K562 (cell line): ENCODE measurements at regions not wholly inside any gene's neighbourhood (a gene's known extent, or its start where the extent isn't known, plus 50 kb on each side); places are given as distances from the start of the nearest gene placed in this dataset.

ENCODE experiments used
- ARID1B ChIP-seq: fragments of 450-650 bp; IDR thresholded peaks from 2 replicates; pipeline ENCODE4 v1.6.1; 2016; ENCODE audit warnings: antibody characterized with exemption, mild to moderate bottlenecking, inconsistent platforms
- GTF2F1 ChIP-seq: IDR thresholded peaks from 2 replicates; pipeline ENCODE4 v1.6.1; 2011; ENCODE audit warnings: low read depth, low read length, improper control_type of control experiment
- LEF1 ChIP-seq: fragments of 450-650 bp; IDR thresholded peaks from 2 replicates; pipeline ENCODE4 v1.6.1; 2016; ENCODE audit warnings: mild to moderate bottlenecking
- NR2C2 ChIP-seq, 2 experiments: fragments of 200-800 bp in 1 of 2; sonication (Bioruptor generic) in 1 of 2; sonication (generic) in 1 of 2; formaldehyde crosslinking in 1 of 2; IDR thresholded peaks; 2 replicates each; pipeline versions ENCODE4 v1.6.1 to v1.8.0; 2016 to 2022; ENCODE audit warnings: mild to moderate bottlenecking in 1 of 2, missing compliant biosample characterization in 1 of 2, missing genetic modification characterization in 1 of 2, missing genetic modification reagents in 1 of 2
- TCF3 ChIP-seq: sonication (generic); formaldehyde crosslinking; IDR thresholded peaks from 2 replicates; pipeline ENCODE4 v1.4.0; 2020; ENCODE audit warnings: mild to moderate bottlenecking, missing genetic modification reagents
- TEAD4 ChIP-seq, 2 experiments: sonication (generic) in 1 of 2; formaldehyde crosslinking in 1 of 2; IDR thresholded peaks; 2 replicates each; pipeline versions ENCODE4 v1.6.1 to v1.8.0; 2012 to 2022; ENCODE audit warnings: borderline replicate concordance in 1 of 2, inconsistent platforms in 1 of 2, low read length in 1 of 2, mild to moderate bottlenecking in 1 of 2, missing genetic modification reagents in 1 of 2
- ZNF41 ChIP-seq: fragments of 250-450 bp; sonication (Bioruptor Pico); conservative IDR thresholded peaks from 2 replicates; pipeline ENCODE4 v1.4.0; 2020; ENCODE audit warnings: mild to moderate bottlenecking
- ZNF589 ChIP-seq: fragments of 200-800 bp; sonication (Bioruptor generic); IDR thresholded peaks from 2 replicates; pipeline ENCODE4 v1.6.1; 2016; ENCODE audit warnings: low read depth, missing genetic modification characterization, missing compliant biosample characterization
- ZNF785 ChIP-seq: fragments of 250-450 bp; sonication (Bioruptor Pico); IDR thresholded peaks from 2 replicates; pipeline ENCODE4 v1.4.0; 2020; ENCODE audit warnings: mild to moderate bottlenecking
- TF ChIP-seq, protein P1 (sequence below), 2 experiments: fragments of 450-650 bp in 1 of 2; sonication (generic) in 1 of 2; formaldehyde crosslinking in 1 of 2; IDR thresholded peaks; 2 replicates each; pipeline versions ENCODE4 v1.7.1 to v1.9.0; 2016 to 2022; ENCODE audit warnings: inconsistent platforms in 1 of 2, mild to moderate bottlenecking in 1 of 2, missing genetic modification reagents in 1 of 2
- TF ChIP-seq, protein P2 (sequence below): fragments of 250-450 bp; sonication (Bioruptor Pico); IDR thresholded peaks from 2 replicates; pipeline ENCODE4 v1.6.1; 2021; ENCODE audit warnings: mild to moderate bottlenecking
- TF ChIP-seq, protein P3 (sequence below): fragments of 450-650 bp; IDR thresholded peaks from 2 replicates; pipeline ENCODE4 v1.7.1; 2018; ENCODE audit warnings: mild to moderate bottlenecking, low read depth; ENCODE audit not compliant: partially characterized antibody

DNA sequence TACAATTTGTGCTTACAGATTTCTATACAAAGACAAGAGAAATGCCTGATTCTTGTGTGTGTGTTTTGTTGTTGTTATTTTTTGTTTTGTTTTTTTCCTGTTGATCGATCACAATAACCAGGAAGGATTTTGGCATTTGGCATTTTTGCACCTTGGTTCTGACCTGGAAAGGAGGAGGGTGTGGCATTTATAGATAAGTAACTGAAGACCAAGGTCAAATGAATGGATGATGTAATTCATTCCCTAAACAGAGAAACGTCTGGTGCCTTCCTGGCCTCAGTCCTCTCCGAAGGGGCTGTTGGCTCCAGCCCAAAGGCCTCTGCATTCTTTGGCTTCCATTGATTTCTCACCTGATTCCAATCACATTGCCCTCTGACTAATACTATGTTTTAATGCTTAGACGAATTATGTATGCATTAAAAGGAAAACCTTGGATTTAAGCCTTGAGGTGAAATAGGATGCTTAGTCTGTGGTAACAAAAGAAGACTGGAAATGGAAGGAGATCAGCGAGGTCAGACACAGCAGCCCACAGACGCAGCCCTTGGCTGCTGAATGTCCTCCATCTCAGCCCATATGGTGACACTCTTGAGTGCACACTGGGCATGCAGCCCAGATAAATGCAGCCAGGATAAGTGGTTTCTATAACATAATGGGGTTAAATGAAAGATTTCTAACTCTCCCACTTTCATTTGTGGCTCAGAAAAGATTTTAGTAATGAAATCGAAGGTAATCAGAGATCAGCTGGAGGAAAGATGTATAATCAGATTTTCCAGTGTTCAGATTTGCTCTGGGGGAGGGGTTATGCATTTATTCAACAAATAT lies 60.5 kb upstream of the TRIM2 start (continued):
- TF ChIP-seq, protein P1, sequence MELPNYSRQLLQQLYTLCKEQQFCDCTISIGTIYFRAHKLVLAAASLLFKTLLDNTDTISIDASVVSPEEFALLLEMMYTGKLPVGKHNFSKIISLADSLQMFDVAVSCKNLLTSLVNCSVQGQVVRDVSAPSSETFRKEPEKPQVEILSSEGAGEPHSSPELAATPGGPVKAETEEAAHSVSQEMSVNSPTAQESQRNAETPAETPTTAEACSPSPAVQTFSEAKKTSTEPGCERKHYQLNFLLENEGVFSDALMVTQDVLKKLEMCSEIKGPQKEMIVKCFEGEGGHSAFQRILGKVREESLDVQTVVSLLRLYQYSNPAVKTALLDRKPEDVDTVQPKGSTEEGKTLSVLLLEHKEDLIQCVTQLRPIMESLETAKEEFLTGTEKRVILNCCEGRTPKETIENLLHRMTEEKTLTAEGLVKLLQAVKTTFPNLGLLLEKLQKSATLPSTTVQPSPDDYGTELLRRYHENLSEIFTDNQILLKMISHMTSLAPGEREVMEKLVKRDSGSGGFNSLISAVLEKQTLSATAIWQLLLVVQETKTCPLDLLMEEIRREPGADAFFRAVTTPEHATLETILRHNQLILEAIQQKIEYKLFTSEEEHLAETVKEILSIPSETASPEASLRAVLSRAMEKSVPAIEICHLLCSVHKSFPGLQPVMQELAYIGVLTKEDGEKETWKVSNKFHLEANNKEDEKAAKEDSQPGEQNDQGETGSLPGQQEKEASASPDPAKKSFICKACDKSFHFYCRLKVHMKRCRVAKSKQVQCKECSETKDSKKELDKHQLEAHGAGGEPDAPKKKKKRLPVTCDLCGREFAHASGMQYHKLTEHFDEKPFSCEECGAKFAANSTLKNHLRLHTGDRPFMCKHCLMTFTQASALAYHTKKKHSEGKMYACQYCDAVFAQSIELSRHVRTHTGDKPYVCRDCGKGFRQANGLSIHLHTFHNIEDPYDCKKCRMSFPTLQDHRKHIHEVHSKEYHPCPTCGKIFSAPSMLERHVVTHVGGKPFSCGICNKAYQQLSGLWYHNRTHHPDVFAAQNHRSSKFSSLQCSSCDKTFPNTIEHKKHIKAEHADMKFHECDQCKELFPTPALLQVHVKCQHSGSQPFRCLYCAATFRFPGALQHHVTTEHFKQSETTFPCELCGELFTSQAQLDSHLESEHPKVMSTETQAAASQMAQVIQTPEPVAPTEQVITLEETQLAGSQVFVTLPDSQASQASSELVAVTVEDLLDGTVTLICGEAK (IDR thresholded peaks at IDR 0.05) = 0 out of 2 replicates have a peak, but pooled peaks have one; percentile 30
- TF ChIP-seq, protein P1 (CRISPR knock-in tag; IDR thresholded peaks at IDR 0.05) = no peak
- TF ChIP-seq ZNF589 (CRISPR knock-in tag) (peak; percentile 19; the same call in 1 of the 2 replicates), LEF1 (peak; percentile 51; the same call in 1 of the 2 replicates), ARID1B (peak; percentile 76; the same call in 1 of the 2 replicates), ZNF41 (CRISPR knock-in tag) (no peak), NR2C2 (CRISPR knock-in tag; IDR thresholded peaks at IDR 0.05) (no peak), NR2C2 (tag; IDR thresholded peaks at IDR 0.05) (peak; percentile 64; the same call in 1 of the 2 replicates), GTF2F1 (no peak), ZNF785 (CRISPR knock-in tag) (no peak), TEAD4 (IDR thresholded peaks at IDR 0.05; ENCODE audit: low read length) (peak; percentile 17; the same call in 1 of the 2 replicates), TEAD4 (CRISPR knock-in tag; IDR thresholded peaks at IDR 0.05; ENCODE audit: borderline replicate concordance) (no peak), TCF3 (0 out of 2 replicates have a peak, but pooled peaks have one; percentile 19)
- TF ChIP-seq, protein P2, sequence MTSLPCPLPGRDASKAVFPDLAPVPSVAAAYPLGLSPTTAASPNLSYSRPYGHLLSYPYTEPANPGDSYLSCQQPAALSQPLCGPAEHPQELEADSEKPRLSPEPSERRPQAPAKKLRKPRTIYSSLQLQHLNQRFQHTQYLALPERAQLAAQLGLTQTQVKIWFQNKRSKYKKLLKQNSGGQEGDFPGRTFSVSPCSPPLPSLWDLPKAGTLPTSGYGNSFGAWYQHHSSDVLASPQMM (CRISPR knock-in tag) = no peak
- TF ChIP-seq, protein P3, sequence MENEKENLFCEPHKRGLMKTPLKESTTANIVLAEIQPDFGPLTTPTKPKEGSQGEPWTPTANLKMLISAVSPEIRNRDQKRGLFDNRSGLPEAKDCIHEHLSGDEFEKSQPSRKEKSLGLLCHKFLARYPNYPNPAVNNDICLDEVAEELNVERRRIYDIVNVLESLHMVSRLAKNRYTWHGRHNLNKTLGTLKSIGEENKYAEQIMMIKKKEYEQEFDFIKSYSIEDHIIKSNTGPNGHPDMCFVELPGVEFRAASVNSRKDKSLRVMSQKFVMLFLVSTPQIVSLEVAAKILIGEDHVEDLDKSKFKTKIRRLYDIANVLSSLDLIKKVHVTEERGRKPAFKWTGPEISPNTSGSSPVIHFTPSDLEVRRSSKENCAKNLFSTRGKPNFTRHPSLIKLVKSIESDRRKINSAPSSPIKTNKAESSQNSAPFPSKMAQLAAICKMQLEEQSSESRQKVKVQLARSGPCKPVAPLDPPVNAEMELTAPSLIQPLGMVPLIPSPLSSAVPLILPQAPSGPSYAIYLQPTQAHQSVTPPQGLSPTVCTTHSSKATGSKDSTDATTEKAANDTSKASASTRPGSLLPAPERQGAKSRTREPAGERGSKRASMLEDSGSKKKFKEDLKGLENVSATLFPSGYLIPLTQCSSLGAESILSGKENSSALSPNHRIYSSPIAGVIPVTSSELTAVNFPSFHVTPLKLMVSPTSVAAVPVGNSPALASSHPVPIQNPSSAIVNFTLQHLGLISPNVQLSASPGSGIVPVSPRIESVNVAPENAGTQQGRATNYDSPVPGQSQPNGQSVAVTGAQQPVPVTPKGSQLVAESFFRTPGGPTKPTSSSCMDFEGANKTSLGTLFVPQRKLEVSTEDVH = peak; percentile 20
